ENCODE measurements at regions not wholly inside any gene's neighbourhood (a gene's known extent, or its start where the extent isn't known, plus 50 kb on each side); places are given as distances from the start of the nearest gene placed in this dataset.
A peak's percentile ranks its signal among the peaks of the same experiment; 100 is the strongest.

DNA sequence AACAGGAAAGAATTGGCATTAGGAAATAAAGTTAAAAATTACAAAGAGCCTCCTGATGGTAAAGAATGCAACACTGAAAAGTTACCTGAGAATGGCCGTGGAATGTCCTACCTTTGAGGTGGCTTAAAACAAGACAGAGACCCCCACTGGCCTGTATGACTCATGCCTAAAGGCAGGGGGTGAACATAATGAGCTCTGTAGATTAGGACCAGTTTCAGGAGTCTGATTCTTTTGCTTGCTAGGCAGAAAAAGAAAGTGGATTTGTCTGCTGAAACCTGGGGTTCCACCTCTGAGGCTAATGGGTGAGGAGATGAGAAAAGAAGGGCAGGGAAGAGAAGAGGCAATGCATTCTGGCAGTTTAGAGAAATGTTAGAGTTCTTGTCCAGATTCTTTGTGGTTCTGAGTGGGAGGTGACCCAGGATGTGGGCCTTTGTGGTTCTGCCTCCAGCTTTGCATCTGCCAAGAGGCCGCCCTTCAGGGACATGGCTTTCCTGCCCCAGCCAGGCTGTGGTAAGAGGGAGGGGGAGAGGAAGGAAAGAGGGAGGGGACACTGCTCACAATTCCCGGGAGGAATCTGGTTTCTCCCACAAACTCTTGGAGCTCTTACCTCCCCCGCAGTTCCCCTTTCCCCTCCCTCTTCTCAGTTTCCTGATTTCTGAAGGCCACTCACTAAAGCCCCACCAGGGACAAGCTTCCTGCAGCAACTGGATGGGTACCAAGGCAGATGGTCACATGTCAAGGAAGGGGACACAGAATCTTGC lies 109.6 kb downstream of the EFNB1 start:
- peaks cover 9% of the 10 kb centered on the region for H3K4me1 Mint-ChIP-seq (ENCODE audit: unreplicated experiment)
- peak; percentile 80 for DNase-seq (ENCODE audit: extremely low spot score, unreplicated experiment)
- H3K36me3 Mint-ChIP-seq (ENCODE audit: unreplicated experiment) = no peaks in the 10 kb centered on the region
- no peak overlapping the region for H3K27ac Mint-ChIP-seq (ENCODE audit: unreplicated experiment)
- TF ChIP-seq, protein P1, sequence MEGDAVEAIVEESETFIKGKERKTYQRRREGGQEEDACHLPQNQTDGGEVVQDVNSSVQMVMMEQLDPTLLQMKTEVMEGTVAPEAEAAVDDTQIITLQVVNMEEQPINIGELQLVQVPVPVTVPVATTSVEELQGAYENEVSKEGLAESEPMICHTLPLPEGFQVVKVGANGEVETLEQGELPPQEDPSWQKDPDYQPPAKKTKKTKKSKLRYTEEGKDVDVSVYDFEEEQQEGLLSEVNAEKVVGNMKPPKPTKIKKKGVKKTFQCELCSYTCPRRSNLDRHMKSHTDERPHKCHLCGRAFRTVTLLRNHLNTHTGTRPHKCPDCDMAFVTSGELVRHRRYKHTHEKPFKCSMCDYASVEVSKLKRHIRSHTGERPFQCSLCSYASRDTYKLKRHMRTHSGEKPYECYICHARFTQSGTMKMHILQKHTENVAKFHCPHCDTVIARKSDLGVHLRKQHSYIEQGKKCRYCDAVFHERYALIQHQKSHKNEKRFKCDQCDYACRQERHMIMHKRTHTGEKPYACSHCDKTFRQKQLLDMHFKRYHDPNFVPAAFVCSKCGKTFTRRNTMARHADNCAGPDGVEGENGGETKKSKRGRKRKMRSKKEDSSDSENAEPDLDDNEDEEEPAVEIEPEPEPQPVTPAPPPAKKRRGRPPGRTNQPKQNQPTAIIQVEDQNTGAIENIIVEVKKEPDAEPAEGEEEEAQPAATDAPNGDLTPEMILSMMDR (IDR thresholded peaks at IDR 0.05) = no peak
- no peak overlapping the region for H3K4me3 Mint-ChIP-seq (ENCODE audit: unreplicated experiment)
- no peaks in the 10 kb centered on the region for H3K9me3 Mint-ChIP-seq (ENCODE audit: unreplicated experiment)
- H3K27me3 Mint-ChIP-seq (ENCODE audit: unreplicated experiment) = no peaks in the 10 kb centered on the region

DNA sequence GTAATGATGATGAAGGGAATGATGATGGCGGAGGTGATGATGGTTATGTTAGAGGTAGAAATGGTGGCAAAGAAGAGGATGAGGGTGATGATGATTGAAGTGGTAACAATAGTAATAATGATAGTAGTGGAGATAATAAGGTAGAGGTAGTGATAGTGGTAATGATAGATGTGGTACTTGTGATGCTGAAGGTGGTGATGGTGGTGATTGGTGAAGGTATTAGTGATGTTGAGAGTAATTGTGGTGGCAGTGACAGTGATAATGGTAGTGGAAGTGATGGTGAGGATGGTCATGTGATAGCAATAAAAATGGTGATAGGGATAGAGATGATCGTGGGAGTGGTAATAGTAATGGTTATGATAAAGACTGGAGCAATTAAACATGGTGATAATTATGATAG lies 108.8 kb downstream of the EFNB1 start:
- TF ChIP-seq, protein P1 (IDR thresholded peaks at IDR 0.05) = no peak
- no peak overlapping the region for H3K4me3 Mint-ChIP-seq (ENCODE audit: unreplicated experiment)
- no peak overlapping the region for H3K27ac Mint-ChIP-seq (ENCODE audit: unreplicated experiment)
- DNase-seq (ENCODE audit: extremely low spot score, unreplicated experiment) = peak; percentile 2
- H3K36me3 Mint-ChIP-seq (ENCODE audit: unreplicated experiment) = no peaks in the 10 kb centered on the region
- H3K4me1 Mint-ChIP-seq (ENCODE audit: unreplicated experiment) = peaks cover 9% of the 10 kb centered on the region
- H3K9me3 Mint-ChIP-seq (ENCODE audit: unreplicated experiment) = no peaks in the 10 kb centered on the region
- H3K27me3 Mint-ChIP-seq (ENCODE audit: unreplicated experiment) = no peaks in the 10 kb centered on the region

GRCh38 chrX:68936608-68937007 lies 107.8 kb downstream of the EFNB1 start:
- DNase-seq (ENCODE audit: extremely low spot score, unreplicated experiment) = no peak
- Mint-ChIP-seq H3K4me1 (ENCODE audit: unreplicated experiment) (peaks cover 9% of the 10 kb centered on the region), H3K27me3 (ENCODE audit: unreplicated experiment) (no peaks in the 10 kb centered on the region), H3K36me3 (ENCODE audit: unreplicated experiment) (no peaks in the 10 kb centered on the region), H3K27ac (ENCODE audit: unreplicated experiment) (peak overlapping the region; percentile 44), H3K9me3 (ENCODE audit: unreplicated experiment) (peaks cover 5% of the 10 kb centered on the region), H3K4me3 (ENCODE audit: unreplicated experiment) (no peak overlapping the region)
- TF ChIP-seq, protein P1 (IDR thresholded peaks at IDR 0.05) = no peak

GRCh38 chrX:68936126-68936525 lies 107.3 kb downstream of the EFNB1 start:
- H3K27ac Mint-ChIP-seq (ENCODE audit: unreplicated experiment) = peak overlapping the region; percentile 44

GRCh38 chrX:68935362-68935761 lies 106.5 kb downstream of the EFNB1 start:
- Mint-ChIP-seq H3K4me1 (ENCODE audit: unreplicated experiment) (peaks cover 9% of the 10 kb centered on the region), H3K27me3 (ENCODE audit: unreplicated experiment) (no peaks in the 10 kb centered on the region), H3K27ac (ENCODE audit: unreplicated experiment) (no peak overlapping the region), H3K36me3 (ENCODE audit: unreplicated experiment) (no peaks in the 10 kb centered on the region), H3K9me3 (ENCODE audit: unreplicated experiment) (peaks cover 5% of the 10 kb centered on the region), H3K4me3 (ENCODE audit: unreplicated experiment) (no peak overlapping the region)
- TF ChIP-seq, protein P1 (IDR thresholded peaks at IDR 0.05) = no peak
- no peak for DNase-seq (ENCODE audit: extremely low spot score, unreplicated experiment)

More at GRCh38 chrX:68936126-68936525, 107.3 kb downstream of the EFNB1 start:
- H3K9me3 Mint-ChIP-seq (ENCODE audit: unreplicated experiment) = peaks cover 5% of the 10 kb centered on the region
- H3K4me3 Mint-ChIP-seq (ENCODE audit: unreplicated experiment) = no peak overlapping the region
- no peaks in the 10 kb centered on the region for H3K27me3 Mint-ChIP-seq (ENCODE audit: unreplicated experiment)
- H3K36me3 Mint-ChIP-seq (ENCODE audit: unreplicated experiment) = no peaks in the 10 kb centered on the region
- H3K4me1 Mint-ChIP-seq (ENCODE audit: unreplicated experiment) = peaks cover 9% of the 10 kb centered on the region
- DNase-seq (ENCODE audit: extremely low spot score, unreplicated experiment) = no peak
- TF ChIP-seq, protein P1 (IDR thresholded peaks at IDR 0.05) = no peak
